Posterior cingulate gyrus (tissue), 11 donors: ENCODE measurements at regions not wholly inside any gene's neighbourhood (a gene's known extent, or its start where the extent isn't known, plus 50 kb on each side); places are given as distances from the start of the nearest gene placed in this dataset.
A peak's percentile ranks its signal among the peaks of the same experiment; 100 is the strongest.
"Not testable (repeated sequence)": the region's sequence is repeated elsewhere in the genome, so short reads cannot be mapped to it uniquely, and the experiment has no call there.

Source experiments
- DNase-seq, 10 donors: peaks; one replicate each; pipeline versions ENCODE4 v3.0.0 to v3.0.0-alpha.2; 2020 to 2021; ENCODE audit warnings: mixed read lengths in 3 of 10
- intact Hi-C: fragments of 100-400 bp; cut with DNase I; formaldehyde crosslinking; loops from one replicate; pipeline ENCODE4 v1.15.1; 2023

DNA sequence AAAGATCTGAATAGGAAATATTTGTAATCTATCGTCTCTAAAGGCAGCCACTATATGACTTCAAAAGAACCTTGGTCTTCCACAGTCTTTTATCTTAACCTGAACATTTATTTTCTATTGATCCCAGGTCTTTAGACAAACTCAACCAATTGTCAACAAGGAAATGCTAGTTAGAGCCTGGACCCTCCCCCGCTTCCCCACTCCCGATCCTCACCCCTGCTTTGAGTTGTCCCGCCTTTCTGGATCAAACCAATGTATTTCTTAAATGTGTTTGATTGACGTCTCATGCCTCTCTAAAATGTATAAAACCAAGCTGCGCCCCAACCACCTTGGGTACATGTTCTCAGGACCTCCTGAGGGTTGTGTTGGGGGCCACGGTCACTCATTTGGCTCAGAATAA lies 506.6 kb downstream of the RPIA start:
- DNase-seq: not testable (repeated sequence)

DNA sequence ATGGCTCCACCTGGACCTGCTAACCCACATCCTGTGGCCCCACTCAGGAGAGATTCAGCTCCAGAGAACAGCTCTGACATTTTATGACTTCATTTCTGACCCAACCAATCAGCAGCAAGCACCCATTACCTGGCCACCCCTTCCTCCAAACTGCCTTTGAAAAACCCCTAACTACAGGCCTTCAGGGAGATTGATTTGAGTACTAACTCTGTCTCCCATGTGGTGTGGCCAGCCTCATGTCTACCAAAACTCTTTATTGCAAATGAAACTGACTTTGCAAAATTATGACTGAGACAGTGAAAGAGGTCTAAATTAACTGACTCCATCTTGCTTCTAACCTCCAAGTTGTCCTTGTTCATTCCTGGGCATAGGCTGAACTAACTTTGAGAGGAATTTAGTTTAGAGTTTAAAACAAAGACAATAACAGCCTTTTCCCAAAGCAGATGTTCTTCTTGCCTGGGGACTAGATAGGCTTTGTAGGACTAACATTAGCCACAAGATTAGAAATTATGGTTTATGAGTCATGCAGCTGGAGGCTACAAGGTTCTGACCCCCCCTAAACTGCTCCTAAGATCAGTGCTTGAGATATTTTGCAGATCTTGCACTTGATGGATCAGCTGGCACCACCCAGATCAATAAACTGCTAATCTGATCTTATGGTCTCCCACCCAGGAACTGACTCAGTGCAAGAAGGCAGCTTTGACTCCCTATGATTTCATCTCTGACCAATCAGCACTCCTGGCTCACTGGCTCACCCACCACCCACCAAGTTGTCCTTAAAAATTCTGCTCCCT lies 508.2 kb downstream of the RPIA start:
- DNase-seq, intact Hi-C loops: not testable (repeated sequence)

More for the DNA sequence above, 506.6 kb downstream of the RPIA start:
- intact Hi-C loops: not testable (repeated sequence)

DNA sequence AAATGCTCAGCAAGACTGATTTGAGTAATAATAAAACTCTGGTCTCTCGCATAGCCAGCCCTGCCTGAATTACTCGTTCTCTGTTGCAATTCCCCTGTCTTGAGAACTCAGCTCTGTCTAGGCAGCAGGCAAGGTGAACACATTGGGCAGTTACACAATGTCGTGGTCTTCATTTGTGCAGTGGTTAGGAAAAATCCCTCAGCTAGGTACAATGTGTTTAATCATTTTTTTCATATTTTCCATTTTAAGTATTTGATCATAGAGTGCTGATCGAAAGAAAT lies 508.7 kb downstream of the RPIA start:
- DNase-seq, intact Hi-C loops: not testable (repeated sequence)

DNA sequence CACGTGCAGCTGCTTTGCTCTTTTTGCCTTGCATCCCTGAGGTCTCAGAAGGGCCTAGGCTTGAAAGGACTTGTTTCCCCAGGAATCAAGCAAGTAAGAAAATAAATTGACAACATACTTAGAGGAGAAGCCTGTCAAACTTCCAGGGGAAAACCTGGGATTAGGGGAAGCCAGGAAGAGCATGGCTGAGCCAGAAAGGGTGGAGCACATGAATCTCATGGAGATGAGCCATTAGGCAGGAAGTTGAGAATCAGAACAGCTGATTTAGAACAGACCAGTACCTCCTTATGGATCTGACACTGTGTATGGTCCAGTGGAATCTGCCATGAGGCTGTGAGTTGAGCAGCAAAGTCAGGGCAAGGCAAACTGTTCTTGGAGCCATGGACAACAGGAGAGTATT lies 511.0 kb downstream of the RPIA start:
- DNase-seq, intact Hi-C loops: not testable (repeated sequence)

DNA sequence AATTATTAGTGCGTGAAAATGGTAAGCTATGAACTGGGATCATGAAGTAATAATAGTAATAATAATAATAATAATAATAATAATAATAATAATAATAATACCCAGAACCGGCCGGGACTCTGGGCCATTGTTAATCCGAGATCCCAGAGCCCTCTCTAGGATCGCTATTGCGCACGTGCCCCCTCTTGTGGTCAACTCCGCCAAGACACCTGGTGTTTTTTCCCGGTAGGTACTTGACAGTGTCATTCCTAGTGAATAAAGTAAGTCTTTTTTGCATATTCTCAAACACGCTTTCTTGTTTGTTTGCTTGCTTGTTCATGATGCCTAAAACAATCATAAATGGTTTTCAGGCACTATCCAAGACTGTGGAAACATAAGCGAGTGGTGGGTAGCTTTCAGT lies 513.7 kb downstream of the RPIA start:
- intact Hi-C loops: not testable (repeated sequence)
- DNase-seq: peak in 8 of 10 donors; percentile 12 to 77 (median 38)

DNA sequence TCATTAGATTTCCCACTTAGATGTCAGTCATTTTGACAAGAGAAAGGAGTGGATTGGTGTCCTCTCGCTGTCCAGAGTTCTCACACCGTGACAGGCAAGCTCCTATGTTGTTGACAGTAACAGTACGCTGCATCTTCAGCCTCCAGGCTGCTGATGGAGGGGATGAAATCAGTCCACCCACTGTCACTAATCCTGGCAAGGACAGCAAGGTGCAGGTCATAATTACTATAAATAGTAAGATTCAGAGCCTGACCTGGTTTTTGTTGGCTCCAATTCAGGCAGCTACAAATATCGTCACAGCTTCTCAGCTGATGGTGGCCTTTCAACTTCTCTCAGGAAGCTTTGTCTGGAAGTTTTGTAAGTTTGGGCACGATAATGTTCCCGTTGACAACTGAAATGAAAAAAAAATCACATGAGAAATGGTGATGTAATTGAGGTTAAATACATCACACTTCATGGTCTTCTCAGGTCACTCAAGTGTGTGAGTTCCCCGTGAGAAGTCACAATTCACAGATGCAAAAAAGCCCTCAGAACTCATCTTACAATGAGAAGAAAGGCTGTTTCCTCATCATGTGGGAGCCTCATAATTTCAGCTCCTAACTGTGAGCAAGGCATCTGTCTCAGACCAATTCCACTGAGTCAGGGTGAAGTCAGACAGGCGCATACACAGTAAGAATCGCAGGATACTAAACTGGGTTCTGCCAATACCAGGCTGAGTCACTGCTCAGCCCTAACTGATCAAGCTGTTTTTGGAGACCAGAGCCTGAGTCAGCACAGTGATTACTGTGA lies 516.9 kb downstream of the RPIA start:
- DNase-seq, intact Hi-C loops: not testable (repeated sequence)

DNA sequence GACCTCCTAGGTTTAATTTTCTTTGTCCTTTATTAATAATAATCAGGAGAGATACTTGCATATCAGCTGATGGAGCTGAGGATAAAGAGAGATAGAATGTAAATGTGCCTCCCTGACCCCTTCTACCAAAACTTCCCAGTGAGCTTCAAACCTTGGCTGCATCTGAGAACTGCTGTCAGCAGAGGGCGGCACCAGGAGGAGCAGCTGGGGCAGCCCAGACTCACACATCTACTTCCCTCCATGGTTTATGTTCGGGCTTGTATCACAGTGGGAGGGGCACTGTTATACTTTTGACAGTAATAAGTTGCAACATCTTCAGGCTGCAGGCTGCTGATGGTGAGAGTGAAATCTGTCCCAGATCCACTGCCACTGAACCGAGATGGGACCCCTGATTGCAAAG lies 521.7 kb downstream of the RPIA start:
- DNase-seq: peak in 2 of 10 donors; percentile 24 to 75
- intact Hi-C loops: not testable (repeated sequence)

DNA sequence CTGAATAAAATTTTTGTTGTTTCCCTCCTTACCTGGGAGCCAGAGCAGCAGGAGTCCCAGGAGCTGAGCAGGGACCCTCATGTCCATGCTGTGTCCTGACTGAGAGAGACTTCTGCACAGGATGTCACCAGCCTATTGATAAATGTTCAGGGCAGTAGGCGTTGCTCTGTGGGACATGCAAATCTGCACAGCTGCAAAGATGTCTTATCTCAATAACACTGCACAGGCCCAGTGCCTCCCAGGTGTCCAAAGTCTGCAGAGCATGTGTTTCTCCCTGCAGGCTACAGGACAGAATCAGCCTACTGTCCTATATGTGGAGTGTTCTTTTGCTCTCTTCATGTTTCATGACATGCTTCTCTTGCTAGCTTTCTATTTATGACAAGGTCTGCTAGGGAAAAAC lies 522.3 kb downstream of the RPIA start:
- DNase-seq, intact Hi-C loops: not testable (repeated sequence)

DNA sequence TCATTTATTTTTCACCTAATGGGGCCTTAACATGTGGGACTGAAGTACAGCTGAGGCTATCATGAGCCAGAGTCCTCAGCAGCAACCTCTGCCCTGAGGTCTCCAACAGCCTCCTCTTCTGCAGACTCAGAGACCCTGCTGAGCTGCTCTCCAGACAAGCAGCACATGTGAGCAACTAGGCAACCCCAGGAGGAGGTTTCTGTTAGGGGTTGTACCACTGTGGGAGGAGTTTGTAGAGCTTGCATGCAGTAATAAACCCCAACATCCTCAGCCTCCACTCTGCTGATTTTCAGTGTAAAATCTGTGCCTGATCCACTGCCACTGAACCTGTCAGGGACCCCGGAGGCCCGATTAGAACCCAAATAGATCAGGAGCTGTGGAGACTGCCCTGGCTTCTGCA lies 530.0 kb downstream of the RPIA start:
- DNase-seq, intact Hi-C loops: not testable (repeated sequence)

DNA sequence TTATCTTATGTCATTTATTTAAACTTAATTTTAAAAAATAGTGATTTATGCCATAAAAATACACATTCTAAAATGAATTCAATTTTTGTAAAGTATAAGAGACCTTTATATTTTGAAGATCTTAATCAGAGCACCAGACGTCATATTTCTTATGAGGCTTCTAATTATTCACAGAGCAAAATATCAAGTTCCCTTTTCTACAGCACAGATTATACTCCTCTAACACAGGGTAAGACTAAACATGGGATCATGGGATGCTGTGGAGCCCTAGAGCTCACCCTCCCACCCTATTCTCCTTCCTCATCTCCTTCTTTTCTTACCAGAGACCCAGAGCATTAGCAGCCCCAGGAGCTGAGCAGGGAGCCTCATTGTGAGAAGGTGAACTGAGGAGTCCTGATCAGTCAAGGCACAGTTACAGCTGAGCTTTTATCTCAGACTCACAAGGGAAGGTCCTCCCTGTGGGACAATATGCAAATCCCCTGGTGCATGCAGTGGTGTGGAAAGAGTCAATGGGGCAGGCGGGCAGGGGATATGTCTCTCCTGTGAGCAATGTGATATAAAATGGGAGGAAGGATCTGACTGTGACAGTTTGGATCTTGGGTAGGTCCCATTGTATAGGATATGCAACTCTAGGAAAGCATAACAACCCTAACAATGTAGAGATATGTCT lies 530.7 kb downstream of the RPIA start:
- DNase-seq: not testable (repeated sequence)

DNA sequence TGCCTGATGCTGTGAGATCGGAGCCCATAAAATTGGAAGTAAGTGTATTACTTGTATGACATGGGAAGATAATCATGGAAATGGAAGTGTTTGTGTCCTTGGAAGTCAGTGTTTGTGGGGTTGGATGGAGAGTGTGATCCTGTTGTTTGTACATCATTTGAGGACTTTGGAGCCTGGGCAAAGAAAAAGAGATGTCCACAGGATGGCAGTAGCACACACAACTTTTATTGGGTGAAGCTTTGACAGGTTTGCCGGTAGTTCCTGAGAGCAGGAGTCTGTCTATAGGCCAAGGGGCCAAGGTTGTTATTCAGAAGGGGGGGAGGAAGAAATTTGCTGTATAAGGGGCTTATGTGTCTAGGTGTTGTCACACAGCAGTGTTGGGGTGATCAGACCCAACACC lies 533.3 kb downstream of the RPIA start:
- DNase-seq, intact Hi-C loops: not testable (repeated sequence)

More for the DNA sequence above, 530.7 kb downstream of the RPIA start:
- intact Hi-C loops: not testable (repeated sequence)

DNA sequence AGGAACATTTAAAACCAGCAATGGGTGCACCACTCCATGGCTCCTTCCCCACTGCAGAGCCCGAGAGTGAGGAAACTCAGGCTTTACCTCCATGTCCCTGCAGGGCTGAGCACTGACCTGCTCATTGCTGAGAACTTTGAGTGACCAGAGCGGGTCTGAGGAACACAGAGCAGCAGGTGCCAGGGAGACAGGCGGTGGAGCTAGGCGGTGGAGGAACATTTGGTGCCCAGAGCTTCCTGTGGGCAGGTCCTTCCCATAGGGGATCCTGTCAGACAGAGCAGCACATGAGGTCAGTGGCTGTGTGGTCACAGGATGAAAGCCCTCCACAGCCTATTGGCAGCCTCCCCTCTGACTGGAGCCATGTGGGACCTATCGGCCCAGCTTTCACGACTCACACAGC lies 538.5 kb downstream of the RPIA start:
- intact Hi-C loops: not testable (repeated sequence)
- peak in 2 of 10 donors; percentile 62 to 70 for DNase-seq

DNA sequence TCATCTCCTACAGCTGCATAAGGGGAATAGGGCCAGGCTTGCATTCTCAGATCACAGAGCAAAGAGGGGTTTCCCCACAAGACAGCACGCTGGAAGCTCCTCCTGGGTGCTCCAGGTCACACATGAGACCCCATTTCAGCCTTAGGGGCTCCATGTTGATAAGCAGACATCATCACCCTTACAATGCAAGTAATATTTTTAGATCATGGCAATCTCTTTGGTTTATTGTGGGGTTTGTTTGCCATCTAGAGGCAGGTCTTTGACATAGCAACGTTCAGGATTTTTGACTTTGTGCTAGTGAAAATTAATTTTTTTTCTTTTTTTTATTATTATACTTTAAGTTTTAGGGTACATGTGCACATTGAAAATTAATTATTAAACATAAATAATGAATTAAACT lies 539.8 kb downstream of the RPIA start:
- DNase-seq, intact Hi-C loops: not testable (repeated sequence)

DNA sequence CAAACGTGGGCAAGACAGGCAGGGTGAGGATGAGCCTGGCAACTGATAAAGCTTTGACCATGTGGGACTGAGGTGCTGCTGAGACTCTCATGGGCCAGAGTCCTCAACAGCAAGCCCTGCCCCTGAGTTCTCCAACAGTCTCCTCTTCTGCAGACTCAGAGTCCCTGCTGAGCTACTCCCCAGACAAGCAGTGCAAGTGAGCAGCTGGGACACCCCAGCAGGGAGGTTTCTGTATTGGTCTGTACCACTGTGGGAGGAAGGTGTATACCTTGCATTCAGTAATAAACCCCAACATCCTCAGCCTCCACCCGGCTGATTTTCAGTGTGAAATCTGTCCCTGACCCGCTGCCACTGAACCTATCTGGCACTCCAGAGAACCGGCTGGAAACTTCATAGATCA lies 542.5 kb downstream of the RPIA start:
- intact Hi-C loops, DNase-seq: not testable (repeated sequence)

DNA sequence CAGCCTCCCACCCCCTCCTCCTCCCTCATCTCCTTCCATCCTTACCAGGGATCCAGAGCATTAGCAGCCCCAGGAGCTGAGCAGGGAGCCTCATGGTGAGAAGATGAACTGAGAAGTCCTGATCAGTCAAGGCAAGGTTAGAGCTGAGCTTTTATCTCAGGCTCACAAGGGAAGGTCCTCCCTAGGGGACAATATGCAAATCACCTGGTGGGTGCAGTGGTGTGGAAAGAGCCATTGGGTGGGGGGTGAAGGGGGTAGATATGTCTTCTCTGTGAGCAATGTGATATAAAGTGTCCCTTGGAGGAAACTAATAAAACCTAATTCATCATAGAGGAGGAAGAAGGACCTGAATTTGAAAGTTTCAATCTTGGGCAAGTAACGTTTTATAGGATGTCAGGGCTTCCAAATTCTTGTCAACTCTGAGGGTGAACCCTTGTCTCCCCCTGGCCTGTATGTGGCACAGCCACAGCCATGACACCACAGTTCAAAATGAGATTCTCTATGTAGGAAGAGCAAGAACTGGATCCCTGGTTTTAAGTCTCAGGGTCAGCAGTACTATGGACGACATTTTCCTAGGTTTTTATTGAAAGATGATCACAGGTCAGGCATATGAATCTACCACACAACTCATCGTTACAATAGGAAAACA lies 543.5 kb downstream of the RPIA start:
- DNase-seq, intact Hi-C loops: not testable (repeated sequence)

DNA sequence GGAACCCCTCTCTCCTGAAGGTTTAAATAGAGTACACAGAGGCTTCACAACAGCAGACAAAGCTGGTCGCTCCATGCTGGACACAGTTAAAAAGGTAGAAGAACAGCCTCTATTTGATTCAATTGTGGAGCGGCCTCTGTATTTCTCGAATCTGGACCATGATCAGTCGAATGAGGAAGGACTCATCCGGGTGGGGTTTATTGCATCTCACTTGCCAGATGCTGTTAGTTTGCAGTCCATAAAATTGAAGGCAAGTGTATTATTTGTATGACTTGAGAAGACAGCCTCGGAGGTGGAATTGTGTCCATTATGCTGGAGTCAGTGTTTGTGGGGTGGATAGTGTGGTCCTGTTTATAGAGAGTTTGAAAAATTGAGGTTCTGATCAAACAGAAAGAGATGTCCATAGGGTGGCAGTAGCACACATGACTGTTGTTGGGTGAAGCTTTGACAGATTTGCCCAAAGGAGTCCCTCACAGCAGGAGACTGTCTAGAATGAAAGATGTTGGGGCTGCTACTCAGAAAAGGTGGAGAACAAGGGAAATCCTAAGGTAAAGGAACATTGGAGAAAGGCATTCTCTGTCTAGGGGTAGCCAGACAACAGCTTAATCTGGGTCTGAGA lies 545.5 kb downstream of the RPIA start:
- DNase-seq, intact Hi-C loops: not testable (repeated sequence)

DNA sequence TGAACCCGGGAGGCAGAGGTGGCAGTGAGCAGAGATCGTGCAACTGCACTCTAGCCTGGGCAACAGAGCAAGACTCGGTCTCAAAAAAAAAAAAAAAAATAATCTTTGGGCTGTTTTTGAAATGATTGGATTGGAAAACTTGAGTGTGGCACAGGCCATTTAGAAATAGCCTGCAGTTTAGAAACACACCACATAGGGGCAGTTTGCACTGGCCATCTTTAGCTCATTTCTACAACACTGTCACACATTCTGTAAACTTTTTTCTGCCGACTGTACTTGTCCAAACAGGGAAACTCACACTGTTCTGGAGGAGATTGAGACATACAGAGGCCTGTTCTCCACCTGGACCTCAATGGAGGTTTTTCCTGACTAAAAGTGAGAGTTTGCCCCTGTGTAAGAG lies 546.3 kb downstream of the RPIA start:
- intact Hi-C loops, DNase-seq: not testable (repeated sequence)

DNA sequence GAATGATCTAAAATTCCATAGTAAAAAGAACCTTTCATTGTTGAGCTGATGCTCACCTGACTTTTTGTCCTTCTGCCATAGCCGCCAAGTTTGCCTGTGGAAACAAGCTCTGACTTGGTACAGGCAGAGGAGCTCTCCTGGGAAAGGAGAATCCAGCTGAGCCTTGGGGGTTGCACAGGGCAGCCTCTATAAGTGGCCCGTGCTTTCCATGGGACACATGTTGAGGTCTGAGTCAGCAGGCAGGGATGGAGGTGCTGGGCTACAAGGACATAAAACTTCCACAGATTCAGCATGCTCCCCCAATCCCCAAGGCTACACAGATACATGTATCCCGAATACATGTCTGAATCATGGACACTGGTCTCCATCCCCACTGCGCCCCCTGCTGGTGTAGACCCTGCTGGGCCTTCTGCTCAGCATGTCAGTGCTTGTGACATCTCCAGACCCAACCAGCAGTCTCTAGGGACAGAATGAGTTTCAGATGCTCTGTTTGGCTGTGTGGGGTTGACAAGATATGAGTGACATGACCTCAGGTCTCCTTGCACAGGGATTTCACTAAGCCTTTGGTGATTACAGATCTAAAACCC lies 551.7 kb downstream of the RPIA start:
- intact Hi-C loops, DNase-seq: not testable (repeated sequence)

DNA sequence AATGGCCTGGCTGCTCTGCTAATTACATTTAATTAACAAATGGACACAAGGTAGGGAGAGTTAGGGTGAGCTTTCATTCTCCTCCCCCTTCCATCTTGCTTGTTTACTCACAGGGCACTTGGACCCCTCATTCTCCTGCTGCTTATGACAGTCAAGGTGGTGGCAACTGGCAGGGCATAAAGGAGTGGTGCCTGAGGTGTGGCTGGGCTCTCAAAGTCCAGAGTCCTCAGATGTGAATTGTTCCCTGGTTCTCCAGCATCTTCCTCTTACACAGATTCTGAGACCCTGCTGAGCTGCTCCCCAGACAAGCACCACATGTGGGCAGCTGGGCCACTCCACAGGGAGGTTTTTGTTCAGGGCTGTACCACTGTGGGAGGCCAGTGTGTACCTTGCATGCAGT lies 552.9 kb downstream of the RPIA start:
- DNase-seq, intact Hi-C loops: not testable (repeated sequence)

DNA sequence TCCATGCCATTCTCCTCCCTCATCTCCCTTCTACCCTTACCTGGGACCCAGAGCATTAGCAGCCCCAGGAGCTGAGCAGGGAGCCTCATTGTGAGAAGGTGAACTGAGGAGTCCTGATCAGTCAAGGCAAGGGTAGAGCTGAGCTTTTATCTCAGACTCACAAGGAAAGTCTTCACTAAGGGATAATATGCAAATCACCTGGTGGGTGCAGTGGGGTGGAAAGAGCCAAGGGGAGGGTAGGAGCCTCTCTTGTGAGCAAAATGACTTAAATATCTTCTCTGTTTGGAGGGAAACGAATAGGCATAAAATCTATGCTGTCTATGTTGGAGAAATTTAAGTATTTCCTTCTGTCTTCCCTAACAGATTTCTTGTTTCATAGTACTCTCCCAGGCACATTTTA lies 554.0 kb downstream of the RPIA start:
- DNase-seq: not testable (repeated sequence)

More for the DNA sequence above, 554.0 kb downstream of the RPIA start:
- intact Hi-C loops: not testable (repeated sequence)
